Naive B cell (primary cell): ENCODE measurements at regions not wholly inside any gene's neighbourhood (a gene's known extent, or its start where the extent isn't known, plus 50 kb on each side); places are given as distances from the start of the nearest gene placed in this dataset.
"Not testable (repeated sequence)": the region's sequence is repeated elsewhere in the genome, so short reads cannot be mapped to it uniquely, and the experiment has no call there.

Source experiments
- ATAC-seq, 2 donors: fragments of 150-1000 bp; cut with Tn5 transposase; 2 replicates each; pipeline ENCODE4 v1.10.0; 2021; ENCODE audit warnings: low read depth in 2 of 2, mild to moderate bottlenecking in 2 of 2, moderate library complexity in 2 of 2
- DNase-seq: peaks from one replicate; pipeline ENCODE4 v3.0.0; 2022
- H3K27ac Mint-ChIP-seq, 6 donors: one replicate each; pipeline ENCODE4 v1.8.0; 2020 to 2022; ENCODE audit warnings: mild to moderate bottlenecking in 6 of 6, mixed read lengths in 6 of 6, moderate library complexity in 5 of 6, inconsistent platforms in 2 of 6
- H3K27me3 Mint-ChIP-seq, 3 donors: one replicate each; pipeline ENCODE4 v1.8.0; 2021 to 2022; ENCODE audit warnings: mixed read lengths in 3 of 3, mild to moderate bottlenecking in 1 of 3
- H3K36me3 Mint-ChIP-seq, 2 donors: one replicate each; pipeline ENCODE4 v1.8.0; 2020 to 2022; ENCODE audit warnings: mixed read lengths in 2 of 2, inconsistent platforms in 1 of 2, mild to moderate bottlenecking in 1 of 2
- H3K4me1 Mint-ChIP-seq, 3 donors: one replicate each; pipeline ENCODE4 v1.8.0; 2020 to 2022; ENCODE audit warnings: mixed read lengths in 3 of 3, inconsistent platforms in 1 of 3, mild to moderate bottlenecking in 1 of 3, moderate library complexity in 1 of 3
- H3K4me3 Mint-ChIP-seq, 8 donors: one replicate each; pipeline ENCODE4 v1.8.0; 2020 to 2022; ENCODE audit warnings: mild to moderate bottlenecking in 8 of 8, mixed read lengths in 8 of 8, moderate library complexity in 8 of 8, inconsistent platforms in 2 of 8
- H3K9me3 Mint-ChIP-seq, 7 donors: one replicate each; pipeline ENCODE4 v1.8.0; 2020 to 2022; ENCODE audit warnings: mixed read lengths in 7 of 7, mild to moderate bottlenecking in 5 of 7, inconsistent platforms in 2 of 7, moderate library complexity in 1 of 7

- no peaks in the 10 kb centered on the region for H3K36me3 Mint-ChIP-seq
- no peaks in the 10 kb centered on the region for H3K4me1 Mint-ChIP-seq
- no peak overlapping the region for H3K4me3 Mint-ChIP-seq
- no peak for ATAC-seq
- peaks cover 0 to 5% (median 0%) of the 10 kb centered on the region in 3 donors for H3K27me3 Mint-ChIP-seq
- DNase-seq: no peak
- no peaks in the 10 kb centered on the region for H3K9me3 Mint-ChIP-seq
- H3K27ac Mint-ChIP-seq: no peak overlapping the region
These were observed 99.7 kb upstream of the CXorf66 start for GRCh38 chrX:140064993-140065392.

GRCh38 chrX:140057001-140057411 is 91.7 kb upstream of the CXorf66 start:
- Mint-ChIP-seq H3K27ac (no peak overlapping the region), H3K27me3 (no peaks in the 10 kb centered on the region), H3K9me3 (no peaks in the 10 kb centered on the region), H3K4me3 (no peak overlapping the region), H3K36me3 (no peaks in the 10 kb centered on the region), H3K4me1 (peaks cover 0 to 4% (median 0%) of the 10 kb centered on the region in 3 donors)
- DNase-seq (peak; percentile 18), ATAC-seq (peak in 1 of 2 donors; percentile 28)

GRCh38 chrX:140053846-140054245 is 88.5 kb upstream of the CXorf66 start:
- Mint-ChIP-seq H3K9me3 (no peaks in the 10 kb centered on the region), H3K36me3 (no peaks in the 10 kb centered on the region), H3K4me1 (peaks cover 0 to 4% (median 0%) of the 10 kb centered on the region in 3 donors), H3K27ac (no peak overlapping the region), H3K4me3 (no peak overlapping the region), H3K27me3 (no peaks in the 10 kb centered on the region)
- DNase-seq (no peak), ATAC-seq (no peak)

- DNase-seq (no peak), ATAC-seq (no peak)
- peaks cover 0 to 9% (median 4%) of the 10 kb centered on the region in 3 donors for H3K27me3 Mint-ChIP-seq
- no peak overlapping the region for H3K4me3 Mint-ChIP-seq
- H3K9me3 Mint-ChIP-seq: no peaks in the 10 kb centered on the region
- H3K4me1 Mint-ChIP-seq: no peaks in the 10 kb centered on the region
- H3K27ac Mint-ChIP-seq: no peak overlapping the region
- H3K36me3 Mint-ChIP-seq: no peaks in the 10 kb centered on the region
These were observed 85.6 kb upstream of the CXorf66 start for GRCh38 chrX:140050906-140051305.

GRCh38 chrX:140040386-140040785 is 75.1 kb upstream of the CXorf66 start:
- Mint-ChIP-seq H3K27ac (no peak overlapping the region), H3K36me3 (no peaks in the 10 kb centered on the region), H3K27me3 (no peaks in the 10 kb centered on the region), H3K4me1 (no peaks in the 10 kb centered on the region), H3K9me3 (peaks cover 2 to 37% (median 14%) of the 10 kb centered on the region in 7 donors), H3K4me3 (peak overlapping the region in 1 of 8 donors; percentile 8)
- DNase-seq: no peak
- no peak for ATAC-seq

- no peak for ATAC-seq
- no peak overlapping the region for H3K27ac Mint-ChIP-seq
These were observed 73.5 kb upstream of the CXorf66 start for GRCh38 chrX:140038842-140039241.

GRCh38 chrX:140034916-140035315 is 69.6 kb upstream of the CXorf66 start:
- Mint-ChIP-seq H3K4me1 (no peaks in the 10 kb centered on the region), H3K27ac (no peak overlapping the region), H3K27me3 (peaks cover 0 to 13% (median 10%) of the 10 kb centered on the region in 3 donors), H3K36me3 (no peaks in the 10 kb centered on the region), H3K9me3 (peaks cover 2 to 45% (median 10%) of the 10 kb centered on the region in 7 donors), H3K4me3 (no peak overlapping the region)
- ATAC-seq: no peak
- no peak for DNase-seq

More at GRCh38 chrX:140038842-140039241, 73.5 kb upstream of the CXorf66 start:
- peaks cover 4 to 43% (median 14%) of the 10 kb centered on the region in 7 donors for H3K9me3 Mint-ChIP-seq
- no peak for DNase-seq
- H3K4me3 Mint-ChIP-seq: no peak overlapping the region
- H3K4me1 Mint-ChIP-seq: no peaks in the 10 kb centered on the region
- no peaks in the 10 kb centered on the region for H3K27me3 Mint-ChIP-seq
- H3K36me3 Mint-ChIP-seq: no peaks in the 10 kb centered on the region

- Mint-ChIP-seq H3K36me3 (no peaks in the 10 kb centered on the region), H3K9me3 (peaks cover 0 to 1% (median 0%) of the 10 kb centered on the region in 7 donors), H3K27ac (no peak overlapping the region), H3K4me1 (no peaks in the 10 kb centered on the region), H3K27me3 (no peaks in the 10 kb centered on the region), H3K4me3 (no peak overlapping the region)
- no peak for DNase-seq
- ATAC-seq: no peak
These were observed 57.2 kb upstream of the CXorf66 start for GRCh38 chrX:140022482-140022881.

- not testable (repeated sequence) for H3K27me3 Mint-ChIP-seq, H3K27ac Mint-ChIP-seq, ATAC-seq, DNase-seq, H3K4me1 Mint-ChIP-seq, H3K36me3 Mint-ChIP-seq, H3K4me3 Mint-ChIP-seq, H3K9me3 Mint-ChIP-seq
These were observed 53.8 kb upstream of the CXorf66 start for GRCh38 chrX:140019134-140019533.
